Gastroesophageal sphincter (tissue), 3 donors: ENCODE measurements at regions not wholly inside any gene's neighbourhood (a gene's known extent, or its start where the extent isn't known, plus 50 kb on each side); places are given as distances from the start of the nearest gene placed in this dataset.

ENCODE experiments used
- EP300 ChIP-seq: sonication (generic); formaldehyde crosslinking; IDR thresholded peaks from one replicate; pipeline ENCODE4 v1.6.1; 2017; ENCODE audit warnings: antibody characterized with exemption, mild to moderate bottlenecking
- TF ChIP-seq, protein P1 (sequence below), 4 experiments: fragments of 200-600 bp in 2 of 4; fragments of 450-650 bp in 2 of 4; sonication (generic) in 1 of 4; IDR thresholded peaks; one replicate each; pipeline ENCODE4 v1.5.1; 2017 to 2019; ENCODE audit warnings: antibody characterized with exemption in 4 of 4, mild to moderate bottlenecking in 2 of 4, moderate library complexity in 2 of 4

DNA sequence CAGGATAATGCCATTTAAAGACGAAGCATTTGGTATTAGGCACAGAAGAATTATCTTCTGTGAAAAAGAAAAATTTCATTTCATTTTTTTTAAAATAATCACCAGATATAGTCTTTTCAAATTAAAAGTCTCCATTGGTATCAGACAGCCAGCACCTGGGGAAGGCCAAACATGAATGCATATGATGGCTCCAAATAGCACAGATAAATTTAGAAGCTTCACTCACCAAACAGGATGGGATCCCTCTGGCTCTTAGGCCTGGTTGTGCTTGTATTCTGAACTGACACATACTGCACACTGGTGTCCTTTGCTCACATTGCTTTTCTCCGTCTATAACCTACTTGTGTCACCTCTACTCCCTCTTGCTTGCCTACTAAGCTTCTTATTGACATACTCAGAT lies 169.5 kb upstream of the CHRM2 start:
- TF ChIP-seq, protein P1, sequence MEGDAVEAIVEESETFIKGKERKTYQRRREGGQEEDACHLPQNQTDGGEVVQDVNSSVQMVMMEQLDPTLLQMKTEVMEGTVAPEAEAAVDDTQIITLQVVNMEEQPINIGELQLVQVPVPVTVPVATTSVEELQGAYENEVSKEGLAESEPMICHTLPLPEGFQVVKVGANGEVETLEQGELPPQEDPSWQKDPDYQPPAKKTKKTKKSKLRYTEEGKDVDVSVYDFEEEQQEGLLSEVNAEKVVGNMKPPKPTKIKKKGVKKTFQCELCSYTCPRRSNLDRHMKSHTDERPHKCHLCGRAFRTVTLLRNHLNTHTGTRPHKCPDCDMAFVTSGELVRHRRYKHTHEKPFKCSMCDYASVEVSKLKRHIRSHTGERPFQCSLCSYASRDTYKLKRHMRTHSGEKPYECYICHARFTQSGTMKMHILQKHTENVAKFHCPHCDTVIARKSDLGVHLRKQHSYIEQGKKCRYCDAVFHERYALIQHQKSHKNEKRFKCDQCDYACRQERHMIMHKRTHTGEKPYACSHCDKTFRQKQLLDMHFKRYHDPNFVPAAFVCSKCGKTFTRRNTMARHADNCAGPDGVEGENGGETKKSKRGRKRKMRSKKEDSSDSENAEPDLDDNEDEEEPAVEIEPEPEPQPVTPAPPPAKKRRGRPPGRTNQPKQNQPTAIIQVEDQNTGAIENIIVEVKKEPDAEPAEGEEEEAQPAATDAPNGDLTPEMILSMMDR (IDR thresholded peaks at IDR 0.05): no peak
- no peak for TF ChIP-seq EP300
